ENCODE measurements at regions not wholly inside any gene's neighbourhood (a gene's known extent, or its start where the extent isn't known, plus 50 kb on each side); places are given as distances from the start of the nearest gene placed in this dataset.

DNA sequence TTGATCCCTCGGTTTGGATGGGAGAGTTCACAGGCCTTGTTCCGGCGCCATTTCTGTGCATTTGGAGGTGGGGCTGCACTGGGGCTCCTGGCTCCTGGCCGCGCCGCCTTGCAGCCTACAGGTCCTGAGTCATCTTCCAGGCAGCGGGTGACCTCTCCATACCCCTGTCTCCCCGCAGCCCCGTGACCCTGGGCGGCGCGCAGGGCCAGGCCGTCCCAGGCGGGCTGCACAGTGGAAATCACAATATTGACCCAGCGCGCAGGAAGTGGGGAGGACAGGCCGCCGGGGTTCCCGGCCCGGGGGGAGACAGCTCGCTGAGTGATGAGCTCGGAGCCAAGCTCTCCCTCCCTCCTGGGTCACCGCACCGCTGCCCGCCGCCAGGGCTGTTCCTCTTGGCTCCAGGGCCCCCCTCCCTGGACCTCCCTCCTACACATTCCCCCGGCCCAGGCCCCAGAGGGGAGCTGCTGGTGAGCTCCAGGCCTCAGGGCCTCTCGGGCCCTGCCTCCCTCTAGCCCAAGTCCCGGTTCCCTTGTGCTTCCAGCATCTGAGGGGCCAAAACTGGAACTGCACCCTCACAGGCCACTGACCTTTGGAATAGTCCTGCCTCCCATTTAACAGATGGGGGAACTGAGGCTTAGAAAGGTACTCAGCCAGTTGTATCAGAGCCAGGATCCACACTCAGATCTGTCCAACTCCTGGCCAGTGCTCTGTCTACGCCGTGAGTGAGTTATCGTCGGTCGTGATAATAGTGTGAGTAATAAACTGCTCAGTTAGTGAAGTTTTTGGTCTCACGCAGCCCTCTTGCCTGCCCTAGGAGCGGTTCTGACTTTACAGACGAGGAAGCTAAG, 142.9 kb upstream of the WNT4 start (continued):
- TF ChIP-seq RAD21 (IDR thresholded peaks at IDR 0.05 in 1 of 2, conservative IDR thresholded peaks at IDR 0.05 in 1 of 2; ENCODE audit: low read depth in 2 of 2, low read length in 2 of 2) = no peak
- no peak for TF ChIP-seq CHD7 (IDR thresholded peaks at IDR 0.05; ENCODE audit: insufficient replicate concordance, low read length)
- TF ChIP-seq, protein P1, sequence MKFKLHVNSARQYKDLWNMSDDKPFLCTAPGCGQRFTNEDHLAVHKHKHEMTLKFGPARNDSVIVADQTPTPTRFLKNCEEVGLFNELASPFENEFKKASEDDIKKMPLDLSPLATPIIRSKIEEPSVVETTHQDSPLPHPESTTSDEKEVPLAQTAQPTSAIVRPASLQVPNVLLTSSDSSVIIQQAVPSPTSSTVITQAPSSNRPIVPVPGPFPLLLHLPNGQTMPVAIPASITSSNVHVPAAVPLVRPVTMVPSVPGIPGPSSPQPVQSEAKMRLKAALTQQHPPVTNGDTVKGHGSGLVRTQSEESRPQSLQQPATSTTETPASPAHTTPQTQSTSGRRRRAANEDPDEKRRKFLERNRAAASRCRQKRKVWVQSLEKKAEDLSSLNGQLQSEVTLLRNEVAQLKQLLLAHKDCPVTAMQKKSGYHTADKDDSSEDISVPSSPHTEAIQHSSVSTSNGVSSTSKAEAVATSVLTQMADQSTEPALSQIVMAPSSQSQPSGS (IDR thresholded peaks at IDR 0.05; ENCODE audit: low read length) = no peak
- no peak for TF ChIP-seq CBX8 (IDR thresholded peaks at IDR 0.05; ENCODE audit: borderline replicate concordance, low read depth, low read length)
- TF ChIP-seq RFX5 (IDR thresholded peaks at IDR 0.05; ENCODE audit: borderline replicate concordance, low read depth, low read length) = no peak
- TF ChIP-seq GABPA (IDR thresholded peaks at IDR 0.05; ENCODE audit: borderline replicate concordance, insufficient read depth, low read length) = no peak
- TF ChIP-seq BRCA1 (IDR thresholded peaks at IDR 0.05; ENCODE audit: low read depth, low read length) = no peak

Measured in H1 (cell line).